CD4-positive, alpha-beta T cell treated with Interleukin-4 for 1 hour (primary cell): ENCODE measurements at regions not wholly inside any gene's neighbourhood (a gene's known extent, or its start where the extent isn't known, plus 50 kb on each side); places are given as distances from the start of the nearest gene placed in this dataset.
"Not testable (repeated sequence)": the region's sequence is repeated elsewhere in the genome, so short reads cannot be mapped to it uniquely, and the experiment has no call there.

Experiments used
- DNase-seq, 2 donors: peaks; one replicate each; pipeline ENCODE4 v3.0.0-alpha.2; 2020 to 2022

- DNase-seq, result no peak
Observed at GRCh38 chr2:179322289-179322688, 57.7 kb upstream of the SESTD1 start.

GRCh38 chr2:179321034-179321433 is 56.4 kb upstream of the SESTD1 start:
- not testable (repeated sequence) for DNase-seq

DNA sequence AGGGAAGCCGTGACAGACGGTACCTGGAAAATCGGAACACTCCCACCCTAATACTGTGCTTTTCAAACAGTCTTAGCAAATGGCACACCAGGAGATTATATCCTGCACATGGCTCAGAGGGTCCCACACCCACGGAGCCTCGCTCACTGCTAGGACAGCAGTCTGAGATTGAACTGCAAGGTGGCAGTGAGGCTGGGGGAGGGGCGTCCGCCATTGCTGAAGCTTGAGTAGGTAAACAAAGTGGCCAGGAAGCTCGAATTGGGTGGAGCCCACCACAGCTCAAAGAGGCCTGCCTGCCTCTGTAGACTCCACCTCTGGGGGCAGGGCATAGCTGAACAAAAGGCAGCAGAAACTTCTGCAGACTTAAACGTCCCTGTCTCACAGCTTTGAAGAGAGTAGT is 50.1 kb upstream of the SESTD1 start:
- not testable (repeated sequence) for DNase-seq
